A549 (cell line): ENCODE measurements at regions not wholly inside any gene's neighbourhood (a gene's known extent, or its start where the extent isn't known, plus 50 kb on each side); places are given as distances from the start of the nearest gene placed in this dataset.

Source experiments
- ATAC-seq, 2 experiments: fragments of 200-7000 bp in 1 of 2; fragments of >200 bp in 1 of 2; cut with Nextera tagmentation in 1 of 2; cut with Tn5 transposase in 1 of 2; 3 replicates each; pipeline versions ENCODE4 v1.8.0 to v1.9.1; 2018 to 2020; ENCODE audit warnings: mild to moderate bottlenecking in 1 of 2, moderate library complexity in 1 of 2
- CTCF ChIA-PET: fragments of 300-600 bp; sonication (Branson Sonifier 250); formaldehyde crosslinking; extraction: SDS; loops from one replicate; lab custom pipeline; 2021; ENCODE audit warnings: antibody characterized with exemption, inconsistent platforms; lab: Yijun Ruan, JAX
- POLR2A ChIA-PET: fragments of 350-600 bp; formaldehyde crosslinking; extraction: SDS; loops from one replicate; lab custom pipeline; 2021; ENCODE audit warnings: antibody characterized with exemption, inconsistent platforms; lab: Yijun Ruan, JAX
- DNase-seq, 2 experiments: peaks; one replicate each; pipeline versions ENCODE4 v3.0.0 to v3.0.0-alpha.2; 2011 to 2016; ENCODE audit warnings: low read depth in 1 of 2, low spot score in 1 of 2
- FAIRE-seq: peaks from 2 replicates; lab custom pipeline; 2011; peaks lifted over from hg19 to GRCh38; lab: Jason Lieb, UNC
- H3K27ac ChIP-seq, 2 experiments: fragments of >200 bp; sonication (Bioruptor Twin); formaldehyde crosslinking; 3 replicates each; pipeline ENCODE4 v1.5.1; 2016 to 2017
- H3K4me1 ChIP-seq: fragments of >200 bp; sonication (Bioruptor Twin); formaldehyde crosslinking; 3 replicates; pipeline ENCODE4 v1.6.1; 2016
- H3K4me2 ChIP-seq: fragments of >200 bp; sonication (Bioruptor Twin); formaldehyde crosslinking; 3 replicates; pipeline ENCODE4 v1.6.1; 2016
- H3K4me3 ChIP-seq: fragments of >200 bp; sonication (Bioruptor Twin); formaldehyde crosslinking; 3 replicates; pipeline ENCODE4 v1.5.1; 2016
- H3K9me3 ChIP-seq: fragments of >200 bp; sonication (Bioruptor Twin); formaldehyde crosslinking; 3 replicates; pipeline ENCODE4 v1.6.1; 2016
- BHLHE40 ChIP-seq: IDR thresholded peaks from 2 replicates; pipeline ENCODE4 v1.6.1; 2012; ENCODE audit warnings: low read depth, low read length, inconsistent platforms
- CHD4 ChIP-seq: fragments of 200-600 bp; sonication (generic); IDR thresholded peaks from 2 replicates; pipeline ENCODE4 v1.6.1; 2016; ENCODE audit warnings: antibody characterized with exemption, mild to moderate bottlenecking, borderline replicate concordance
- EHF ChIP-seq: fragments of 250-450 bp; sonication (Bioruptor Pico); IDR thresholded peaks from 2 replicates; pipeline ENCODE4 v1.5.0; 2020; ENCODE audit warnings: mild to moderate bottlenecking
- ESRRA ChIP-seq: fragments of 150-350 bp; IDR thresholded peaks from 2 replicates; pipeline ENCODE4 v1.6.1; 2014; ENCODE audit warnings: mild to moderate bottlenecking, low read length, borderline replicate concordance
- FOSB ChIP-seq: fragments of 250-450 bp; sonication (Bioruptor Pico); IDR thresholded peaks from 2 replicates; pipeline ENCODE4 v1.5.0; 2020; ENCODE audit warnings: mild to moderate bottlenecking, moderate library complexity
- FOSL2 ChIP-seq, 2 experiments: fragments of 450-650 bp in 1 of 2; fragments of >200 bp in 1 of 2; sonication (Bioruptor Twin) in 1 of 2; formaldehyde crosslinking; IDR thresholded peaks; 2 replicates each; pipeline versions ENCODE4 v1.5.0 to v1.6.1; 2016 to 2020; ENCODE audit warnings: mild to moderate bottlenecking in 1 of 2, moderate library complexity in 1 of 2
- FOXS1 ChIP-seq: fragments of 250-450 bp; sonication (Bioruptor Pico); IDR thresholded peaks from 2 replicates; pipeline ENCODE4 v1.5.0; 2020; ENCODE audit warnings: mild to moderate bottlenecking, moderate library complexity
- GATA3 ChIP-seq: IDR thresholded peaks from 2 replicates; pipeline ENCODE4 v1.6.1; 2012; ENCODE audit warnings: borderline replicate concordance
- HDAC2 ChIP-seq: fragments of 200-600 bp; sonication (generic); IDR thresholded peaks from 2 replicates; pipeline ENCODE4 v1.6.1; 2016
- HOXB13 ChIP-seq: fragments of 250-450 bp; sonication (Bioruptor Pico); IDR thresholded peaks from 2 replicates; pipeline ENCODE4 v1.5.0; 2020; ENCODE audit warnings: low read depth, mild to moderate bottlenecking, moderate library complexity
- JUNB ChIP-seq: fragments of >200 bp; sonication (Bioruptor Twin); formaldehyde crosslinking; IDR thresholded peaks from 2 replicates; pipeline ENCODE4 v1.6.1; 2016
- KDM1A ChIP-seq: fragments of 200-600 bp; sonication (generic); IDR thresholded peaks from 2 replicates; pipeline ENCODE4 v1.6.1; 2016; ENCODE audit warnings: low read depth, mild to moderate bottlenecking
- MAFK ChIP-seq: fragments of 450-650 bp; IDR thresholded peaks from 2 replicates; pipeline ENCODE4 v1.6.1; 2014; ENCODE audit not compliant: partially characterized antibody
- MYC ChIP-seq: IDR thresholded peaks from 2 replicates; pipeline ENCODE4 v1.6.1; 2012; ENCODE audit warnings: mild to moderate bottlenecking, inconsistent platforms, low read length, improper control_type of control experiment, borderline replicate concordance
- NPAS2 ChIP-seq: fragments of 250-450 bp; sonication (Bioruptor Pico); IDR thresholded peaks from 2 replicates; pipeline ENCODE4 v1.8.0; 2022; ENCODE audit warnings: mild to moderate bottlenecking, moderate library complexity, borderline replicate concordance
- PHF8 ChIP-seq: fragments of 200-600 bp; sonication (generic); IDR thresholded peaks from 2 replicates; pipeline ENCODE4 v1.6.1; 2016; ENCODE audit warnings: low read depth, mild to moderate bottlenecking, antibody characterized with exemption, moderate library complexity, borderline replicate concordance
- POLR2A ChIP-seq: IDR thresholded peaks from 2 replicates; pipeline ENCODE4 v1.6.1; 2012; ENCODE audit warnings: mild to moderate bottlenecking, low read length
- POLR2AphosphoS2 ChIP-seq: conservative IDR thresholded peaks from 2 replicates; pipeline ENCODE4 v1.6.1; 2012; ENCODE audit warnings: low read length, improper control_type of control experiment, inconsistent platforms
- RAD21 ChIP-seq, 2 experiments: fragments of >200 bp in 1 of 2; sonication (Bioruptor Twin) in 1 of 2; formaldehyde crosslinking in 1 of 2; IDR thresholded peaks in 1 of 2; conservative IDR thresholded peaks in 1 of 2; 2 replicates in 1 of 2; 3 replicates in 1 of 2; pipeline ENCODE4 v1.6.1; 2012 to 2018; ENCODE audit warnings: inconsistent platforms in 1 of 2
- SMC3 ChIP-seq: fragments of >200 bp; sonication (Bioruptor Twin); formaldehyde crosslinking; IDR thresholded peaks from 3 replicates; pipeline ENCODE4 v1.6.1; 2018; ENCODE audit warnings: inconsistent platforms
- TFCP2L1 ChIP-seq: fragments of 250-450 bp; sonication (Bioruptor Pico); IDR thresholded peaks from 2 replicates; pipeline ENCODE4 v1.5.0; 2021; ENCODE audit warnings: mild to moderate bottlenecking
- TP53 ChIP-seq: fragments of 250-450 bp; sonication (Bioruptor Pico); IDR thresholded peaks from 2 replicates; pipeline ENCODE4 v1.5.0; 2021; ENCODE audit warnings: mild to moderate bottlenecking, moderate library complexity
- ZC3H11A ChIP-seq: fragments of 450-650 bp; IDR thresholded peaks from 2 replicates; pipeline ENCODE4 v1.6.1; 2014; ENCODE audit warnings: antibody characterized with exemption, mild to moderate bottlenecking
- ZNF302 ChIP-seq: fragments of 250-450 bp; sonication (Bioruptor Pico); IDR thresholded peaks from 2 replicates; pipeline ENCODE4 v1.9.0; 2021; ENCODE audit warnings: inconsistent platforms, mild to moderate bottlenecking, moderate library complexity
- WGBS: methylation state at CpG from one replicate; pipeline ENCODE4 v1.1.6; 2017; ENCODE audit errors: missing lambda C conversion rate; 5-methylcytosine and 5-hydroxymethylcytosine counted together
- TF ChIP-seq, protein P1 (sequence below): IDR thresholded peaks from 2 replicates; pipeline ENCODE4 v1.6.1; 2012
- TF ChIP-seq, protein P2 (sequence below): fragments of 250-450 bp; sonication (Bioruptor Pico); IDR thresholded peaks from 2 replicates; pipeline ENCODE4 v1.5.0; 2020; ENCODE audit warnings: low read depth, mild to moderate bottlenecking, moderate library complexity
- TF ChIP-seq, protein P3 (sequence below): IDR thresholded peaks from 2 replicates; pipeline ENCODE4 v1.6.1; 2012; ENCODE audit warnings: low read depth, borderline replicate concordance
- TF ChIP-seq, protein P4 (sequence below): fragments of >200 bp; sonication (Bioruptor Twin); formaldehyde crosslinking; IDR thresholded peaks from 3 replicates; pipeline ENCODE4 v1.5.1; 2016
- TF ChIP-seq, protein P5 (sequence below): fragments of >200 bp; sonication (Bioruptor Twin); formaldehyde crosslinking; IDR thresholded peaks from 3 replicates; pipeline ENCODE4 v1.6.1; 2016

DNA sequence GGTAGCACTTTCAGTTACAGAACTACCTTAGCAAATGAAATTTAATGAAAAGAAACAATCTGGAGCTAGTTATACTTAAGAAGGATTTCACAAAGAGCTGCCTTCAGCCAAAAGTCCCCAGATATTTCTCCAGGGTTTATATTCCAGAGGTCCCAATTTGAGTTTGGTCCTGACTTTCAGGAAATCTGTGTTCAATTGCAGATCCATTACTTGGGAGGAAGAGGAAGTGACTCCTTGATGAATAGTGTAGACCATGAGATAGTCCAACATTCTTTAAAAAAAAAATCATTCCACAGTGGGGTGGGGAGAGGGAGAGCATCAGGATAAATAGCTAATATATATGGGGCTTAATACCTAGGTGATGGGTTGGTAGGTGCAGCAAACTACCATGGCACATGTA, 117.6 kb upstream of the ARHGAP20 start:
- POLR2A ChIA-PET: interaction anchor here (0.6 kb wide), 1 partner anchor 806 kb away, joined by 5 read pairs; no protein-coding TSS in a partner anchor
- DNase-seq: no peak

DNA sequence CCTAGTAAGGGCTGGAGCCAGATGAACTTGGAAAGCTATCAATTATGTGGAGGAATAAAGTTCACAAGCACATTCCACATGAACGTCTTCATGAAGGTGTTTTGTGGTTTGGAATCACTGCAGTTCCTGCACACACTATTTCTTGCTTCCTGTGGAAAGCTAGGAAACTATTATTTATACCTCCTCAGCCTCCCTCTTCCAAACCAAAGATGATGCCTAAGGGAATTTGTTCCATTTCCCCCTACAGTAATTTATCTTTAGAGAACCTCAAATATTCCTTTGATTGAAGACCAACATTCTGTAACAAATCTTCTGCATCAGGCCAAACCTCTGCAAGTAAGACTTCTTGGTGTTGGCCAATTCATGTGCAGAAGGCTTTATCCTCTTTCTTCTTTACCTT, 115.8 kb upstream of the ARHGAP20 start:
- Histone ChIP-seq H3K9me3 (no peaks in the 10 kb centered on the region), H3K4me1 (no peaks in the 10 kb centered on the region), H3K4me2 (no peak overlapping the region), H3K4me3 (no peak overlapping the region), H3K27ac (no peak overlapping the region)
- ChIA-PET POLR2A (no interaction called here), CTCF (no interaction called here)
- WGBS: 0% methylated on average over 1 of the region's 1 CpG
- TF ChIP-seq, protein P1, sequence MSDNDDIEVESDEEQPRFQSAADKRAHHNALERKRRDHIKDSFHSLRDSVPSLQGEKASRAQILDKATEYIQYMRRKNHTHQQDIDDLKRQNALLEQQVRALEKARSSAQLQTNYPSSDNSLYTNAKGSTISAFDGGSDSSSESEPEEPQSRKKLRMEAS: no peak
- TF ChIP-seq FOSB (no peak), TFCP2L1 (CRISPR knock-in tag) (no peak), EHF (CRISPR knock-in tag) (no peak), HOXB13 (no peak), HDAC2 (no peak), GATA3 (no peak), ZC3H11A (no peak), NPAS2 (no peak), TP53 (CRISPR knock-in tag) (no peak), PHF8 (no peak)
- TF ChIP-seq, protein P2, sequence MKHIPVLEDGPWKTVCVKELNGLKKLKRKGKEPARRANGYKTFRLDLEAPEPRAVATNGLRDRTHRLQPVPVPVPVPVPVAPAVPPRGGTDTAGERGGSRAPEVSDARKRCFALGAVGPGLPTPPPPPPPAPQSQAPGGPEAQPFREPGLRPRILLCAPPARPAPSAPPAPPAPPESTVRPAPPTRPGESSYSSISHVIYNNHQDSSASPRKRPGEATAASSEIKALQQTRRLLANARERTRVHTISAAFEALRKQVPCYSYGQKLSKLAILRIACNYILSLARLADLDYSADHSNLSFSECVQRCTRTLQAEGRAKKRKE (CRISPR knock-in tag): no peak
- ATAC-seq (no peak), FAIRE-seq (no peak), DNase-seq (no peak)

More for the DNA sequence above, 117.6 kb upstream of the ARHGAP20 start:
- H3K27ac ChIP-seq: no peak overlapping the region
- no peak overlapping the region for H3K4me2 ChIP-seq
- ATAC-seq: no peak
- no peaks in the 10 kb centered on the region for H3K4me1 ChIP-seq
- H3K4me3 ChIP-seq: no peak overlapping the region
- no peak for FAIRE-seq
- TF ChIP-seq JUNB (no peak), ESRRA (no peak), FOSB (no peak), NPAS2 (no peak), BHLHE40 (no peak), POLR2A (no peak), FOSL2 (IDR thresholded peaks at IDR 0.05) (no peak), FOSL2 (CRISPR knock-in tag; IDR thresholded peaks at IDR 0.05) (no peak), FOXS1 (CRISPR knock-in tag) (no peak), CHD4 (no peak), SMC3 (no peak), TP53 (CRISPR knock-in tag) (no peak)
- TF ChIP-seq, protein P3, sequence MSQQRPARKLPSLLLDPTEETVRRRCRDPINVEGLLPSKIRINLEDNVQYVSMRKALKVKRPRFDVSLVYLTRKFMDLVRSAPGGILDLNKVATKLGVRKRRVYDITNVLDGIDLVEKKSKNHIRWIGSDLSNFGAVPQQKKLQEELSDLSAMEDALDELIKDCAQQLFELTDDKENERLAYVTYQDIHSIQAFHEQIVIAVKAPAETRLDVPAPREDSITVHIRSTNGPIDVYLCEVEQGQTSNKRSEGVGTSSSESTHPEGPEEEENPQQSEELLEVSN: no peak
- TF ChIP-seq, protein P4, sequence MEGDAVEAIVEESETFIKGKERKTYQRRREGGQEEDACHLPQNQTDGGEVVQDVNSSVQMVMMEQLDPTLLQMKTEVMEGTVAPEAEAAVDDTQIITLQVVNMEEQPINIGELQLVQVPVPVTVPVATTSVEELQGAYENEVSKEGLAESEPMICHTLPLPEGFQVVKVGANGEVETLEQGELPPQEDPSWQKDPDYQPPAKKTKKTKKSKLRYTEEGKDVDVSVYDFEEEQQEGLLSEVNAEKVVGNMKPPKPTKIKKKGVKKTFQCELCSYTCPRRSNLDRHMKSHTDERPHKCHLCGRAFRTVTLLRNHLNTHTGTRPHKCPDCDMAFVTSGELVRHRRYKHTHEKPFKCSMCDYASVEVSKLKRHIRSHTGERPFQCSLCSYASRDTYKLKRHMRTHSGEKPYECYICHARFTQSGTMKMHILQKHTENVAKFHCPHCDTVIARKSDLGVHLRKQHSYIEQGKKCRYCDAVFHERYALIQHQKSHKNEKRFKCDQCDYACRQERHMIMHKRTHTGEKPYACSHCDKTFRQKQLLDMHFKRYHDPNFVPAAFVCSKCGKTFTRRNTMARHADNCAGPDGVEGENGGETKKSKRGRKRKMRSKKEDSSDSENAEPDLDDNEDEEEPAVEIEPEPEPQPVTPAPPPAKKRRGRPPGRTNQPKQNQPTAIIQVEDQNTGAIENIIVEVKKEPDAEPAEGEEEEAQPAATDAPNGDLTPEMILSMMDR: no peak
- TF ChIP-seq, protein P2 (CRISPR knock-in tag): no peak
- no peaks in the 10 kb centered on the region for H3K9me3 ChIP-seq
- CTCF ChIA-PET: no interaction called here

DNA sequence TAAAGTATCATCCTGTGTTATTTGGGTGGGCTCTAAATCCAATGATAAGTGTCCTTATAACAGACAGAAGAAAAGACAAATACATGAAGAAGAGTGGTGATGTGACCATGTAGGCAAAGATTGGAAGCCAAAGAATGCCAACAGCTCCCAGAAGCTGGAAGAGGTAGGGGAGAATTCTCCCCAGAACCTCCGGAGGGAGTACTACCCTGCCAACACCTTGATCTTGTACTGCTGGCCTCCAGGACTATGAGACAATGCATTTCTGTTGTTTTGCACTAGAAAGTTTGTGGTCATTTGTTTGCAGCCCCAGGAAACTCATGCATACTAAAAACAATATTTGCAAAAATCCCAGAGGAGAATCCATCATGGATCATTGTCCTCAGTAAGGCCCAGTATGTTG, 115.0 kb upstream of the ARHGAP20 start:
- no peak overlapping the region for H3K4me3 ChIP-seq
- H3K27ac ChIP-seq: no peak overlapping the region
- ATAC-seq: no peak
- no peaks in the 10 kb centered on the region for H3K9me3 ChIP-seq
- H3K4me1 ChIP-seq: no peaks in the 10 kb centered on the region
- no peak for FAIRE-seq
- no peak for DNase-seq
- ChIA-PET CTCF (no interaction called here), POLR2A (no interaction called here)
- 0% methylated on average over 1 of the region's 1 CpG for WGBS
- H3K4me2 ChIP-seq: no peak overlapping the region
- no peak for TF ChIP-seq TP53 (CRISPR knock-in tag)
- TF ChIP-seq, protein P5, sequence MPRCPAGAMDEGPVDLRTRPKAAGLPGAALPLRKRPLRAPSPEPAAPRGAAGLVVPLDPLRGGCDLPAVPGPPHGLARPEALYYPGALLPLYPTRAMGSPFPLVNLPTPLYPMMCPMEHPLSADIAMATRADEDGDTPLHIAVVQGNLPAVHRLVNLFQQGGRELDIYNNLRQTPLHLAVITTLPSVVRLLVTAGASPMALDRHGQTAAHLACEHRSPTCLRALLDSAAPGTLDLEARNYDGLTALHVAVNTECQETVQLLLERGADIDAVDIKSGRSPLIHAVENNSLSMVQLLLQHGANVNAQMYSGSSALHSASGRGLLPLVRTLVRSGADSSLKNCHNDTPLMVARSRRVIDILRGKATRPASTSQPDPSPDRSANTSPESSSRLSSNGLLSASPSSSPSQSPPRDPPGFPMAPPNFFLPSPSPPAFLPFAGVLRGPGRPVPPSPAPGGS: no peak
- TF ChIP-seq MYC: no peak
- TF ChIP-seq, protein P4: no peak
- TF ChIP-seq ZNF302: no peak
- no peak for TF ChIP-seq MAFK
- TF ChIP-seq KDM1A: no peak
- no peak for TF ChIP-seq FOSL2 (IDR thresholded peaks at IDR 0.05)
- no peak for TF ChIP-seq FOSL2 (CRISPR knock-in tag; IDR thresholded peaks at IDR 0.05)
- no peak for TF ChIP-seq POLR2AphosphoS2
- TF ChIP-seq RAD21 (conservative IDR thresholded peaks at IDR 0.05 in 1 of 2, IDR thresholded peaks at IDR 0.05 in 1 of 2): no peak
